ENCODE measurements at regions not wholly inside any gene's neighbourhood (a gene's known extent, or its start where the extent isn't known, plus 50 kb on each side); places are given as distances from the start of the nearest gene placed in this dataset.

DNA sequence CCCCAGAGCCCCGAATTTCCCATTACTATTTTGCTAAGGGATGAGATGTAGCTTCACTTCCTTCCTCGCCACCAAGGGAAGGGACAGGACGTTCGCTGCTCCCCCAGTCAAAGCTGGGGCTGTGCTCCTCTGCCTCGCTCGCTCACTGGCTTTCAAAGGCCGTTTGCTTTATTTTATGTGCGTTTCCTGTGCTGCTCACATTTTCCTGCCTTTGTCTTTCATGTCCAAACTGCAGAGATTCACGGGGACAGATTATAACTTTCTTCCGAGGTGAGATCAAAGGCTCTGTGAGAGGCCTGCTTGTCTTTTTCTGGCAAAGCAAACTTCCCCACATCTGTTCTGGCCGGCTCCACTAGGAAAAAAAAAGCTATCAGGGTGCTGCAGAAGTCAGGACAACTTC is 76.0 kb upstream of the FZD10 start:
- H3K9me3 ChIP-seq (ENCODE audit: severe bottlenecking): no peaks in the 10 kb centered on the region
- no peak for DNase-seq
- H3K4me3 ChIP-seq (ENCODE audit: low read depth, low read length): no peak overlapping the region
- no peaks in the 10 kb centered on the region for H3K27me3 ChIP-seq (ENCODE audit: insufficient read depth, low read depth, severe bottlenecking)
- no peak for TF ChIP-seq CTCF (IDR thresholded peaks at IDR 0.05; ENCODE audit: low read depth, low read length)
- no peaks in the 10 kb centered on the region for H3K36me3 ChIP-seq
- no peak overlapping the region for H3K27ac ChIP-seq

GRCh38 chr12:130086797-130087196 is 75.5 kb upstream of the FZD10 start:
- no peak for TF ChIP-seq CTCF (IDR thresholded peaks at IDR 0.05; ENCODE audit: low read depth, low read length)
- Histone ChIP-seq H3K36me3 (no peaks in the 10 kb centered on the region), H3K27ac (no peak overlapping the region), H3K27me3 (ENCODE audit: insufficient read depth, low read depth, severe bottlenecking) (no peaks in the 10 kb centered on the region), H3K9me3 (ENCODE audit: severe bottlenecking) (no peaks in the 10 kb centered on the region), H3K4me3 (ENCODE audit: low read depth, low read length) (no peak overlapping the region)
- no peak for DNase-seq

GRCh38 chr12:130087222-130087621 is 75.0 kb upstream of the FZD10 start:
- Histone ChIP-seq H3K4me3 (ENCODE audit: low read depth, low read length) (no peak overlapping the region), H3K27ac (no peak overlapping the region), H3K9me3 (ENCODE audit: severe bottlenecking) (no peaks in the 10 kb centered on the region), H3K27me3 (ENCODE audit: insufficient read depth, low read depth, severe bottlenecking) (no peaks in the 10 kb centered on the region), H3K36me3 (no peaks in the 10 kb centered on the region)
- no peak for TF ChIP-seq CTCF (IDR thresholded peaks at IDR 0.05; ENCODE audit: low read depth, low read length)
- no peak for DNase-seq

- Histone ChIP-seq H3K4me3 (ENCODE audit: low read depth, low read length) (no peak overlapping the region), H3K27ac (no peak overlapping the region), H3K9me3 (ENCODE audit: severe bottlenecking) (no peaks in the 10 kb centered on the region), H3K27me3 (ENCODE audit: insufficient read depth, low read depth, severe bottlenecking) (no peaks in the 10 kb centered on the region), H3K36me3 (no peaks in the 10 kb centered on the region)
- no peak for DNase-seq
- no peak for TF ChIP-seq CTCF (IDR thresholded peaks at IDR 0.05; ENCODE audit: low read depth, low read length)
Measured at GRCh38 chr12:130088504-130088903, 73.8 kb upstream of the FZD10 start.

GRCh38 chr12:130090542-130090941 is 71.7 kb upstream of the FZD10 start:
- no peaks in the 10 kb centered on the region for H3K9me3 ChIP-seq (ENCODE audit: severe bottlenecking)
- no peaks in the 10 kb centered on the region for H3K36me3 ChIP-seq
- H3K4me3 ChIP-seq (ENCODE audit: low read depth, low read length): no peak overlapping the region
- H3K27me3 ChIP-seq (ENCODE audit: insufficient read depth, low read depth, severe bottlenecking): no peaks in the 10 kb centered on the region
- TF ChIP-seq CTCF (IDR thresholded peaks at IDR 0.05; ENCODE audit: low read depth, low read length): no peak
- H3K27ac ChIP-seq: no peak overlapping the region
- no peak for DNase-seq

DNA sequence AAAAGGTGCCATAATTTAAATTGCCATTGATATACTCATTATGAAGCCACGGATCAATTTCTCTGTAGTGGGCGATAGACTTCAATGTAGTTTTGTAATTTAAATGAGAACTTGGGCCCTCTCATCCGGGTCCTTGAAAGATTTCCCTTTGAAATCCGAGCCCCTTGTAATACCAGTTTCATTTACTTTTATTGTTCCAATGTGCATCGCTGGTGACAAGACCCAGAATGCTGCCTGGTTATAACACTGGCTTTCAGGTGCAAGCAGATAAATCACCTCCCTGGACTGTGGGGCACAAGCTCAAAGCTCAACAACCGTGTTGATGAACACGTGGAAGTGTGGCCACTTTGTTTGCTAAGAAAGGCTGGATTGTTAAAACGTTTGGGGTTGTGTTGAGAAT is 68.9 kb upstream of the FZD10 start:
- H3K27ac ChIP-seq: no peak overlapping the region
- H3K9me3 ChIP-seq (ENCODE audit: severe bottlenecking): no peaks in the 10 kb centered on the region

More for the DNA sequence above, 68.9 kb upstream of the FZD10 start:
- Histone ChIP-seq H3K27me3 (ENCODE audit: insufficient read depth, low read depth, severe bottlenecking) (no peaks in the 10 kb centered on the region), H3K36me3 (no peaks in the 10 kb centered on the region), H3K4me3 (ENCODE audit: low read depth, low read length) (no peak overlapping the region)
- no peak for TF ChIP-seq CTCF (IDR thresholded peaks at IDR 0.05; ENCODE audit: low read depth, low read length)
- DNase-seq: no peak

Measured in WERI-Rb-1 (cell line).